ENCODE measurements at regions not wholly inside any gene's neighbourhood (a gene's known extent, or its start where the extent isn't known, plus 50 kb on each side); places are given as distances from the start of the nearest gene placed in this dataset.

DNA sequence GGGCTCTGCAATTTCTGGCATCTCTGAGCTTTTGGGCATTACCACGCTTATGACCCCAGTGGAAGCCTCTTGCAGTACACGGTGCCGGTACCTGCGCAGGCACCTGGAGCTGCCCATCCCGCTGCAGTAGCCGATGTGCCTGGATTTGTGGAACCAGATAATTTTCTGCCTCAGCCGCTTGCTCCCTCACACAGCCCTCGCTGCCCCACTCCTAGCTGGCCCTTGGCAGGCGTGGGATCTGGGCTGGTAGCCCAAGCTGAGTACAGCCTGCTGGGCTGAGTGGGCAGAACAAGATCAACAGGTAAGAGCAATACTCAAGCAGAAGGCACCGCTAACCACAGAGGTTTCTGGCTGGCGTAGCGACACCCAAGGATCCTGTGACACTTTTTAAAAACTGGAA, 1808.8 kb upstream of the ACO1 start:
- TF ChIP-seq, protein P1, sequence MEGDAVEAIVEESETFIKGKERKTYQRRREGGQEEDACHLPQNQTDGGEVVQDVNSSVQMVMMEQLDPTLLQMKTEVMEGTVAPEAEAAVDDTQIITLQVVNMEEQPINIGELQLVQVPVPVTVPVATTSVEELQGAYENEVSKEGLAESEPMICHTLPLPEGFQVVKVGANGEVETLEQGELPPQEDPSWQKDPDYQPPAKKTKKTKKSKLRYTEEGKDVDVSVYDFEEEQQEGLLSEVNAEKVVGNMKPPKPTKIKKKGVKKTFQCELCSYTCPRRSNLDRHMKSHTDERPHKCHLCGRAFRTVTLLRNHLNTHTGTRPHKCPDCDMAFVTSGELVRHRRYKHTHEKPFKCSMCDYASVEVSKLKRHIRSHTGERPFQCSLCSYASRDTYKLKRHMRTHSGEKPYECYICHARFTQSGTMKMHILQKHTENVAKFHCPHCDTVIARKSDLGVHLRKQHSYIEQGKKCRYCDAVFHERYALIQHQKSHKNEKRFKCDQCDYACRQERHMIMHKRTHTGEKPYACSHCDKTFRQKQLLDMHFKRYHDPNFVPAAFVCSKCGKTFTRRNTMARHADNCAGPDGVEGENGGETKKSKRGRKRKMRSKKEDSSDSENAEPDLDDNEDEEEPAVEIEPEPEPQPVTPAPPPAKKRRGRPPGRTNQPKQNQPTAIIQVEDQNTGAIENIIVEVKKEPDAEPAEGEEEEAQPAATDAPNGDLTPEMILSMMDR (IDR thresholded peaks at IDR 0.05): no peak
- no peak for TF ChIP-seq EZH2 (IDR thresholded peaks at IDR 0.05)

Measured in neural progenitor cell (in vitro differentiated cells).